Activated CD4-positive, alpha-beta T cell treated with anti-CD3 and anti-CD28 coated beads, Interleukin-2, Interleukin-6, amounts not matched to agents 100 ng/mL and 50 ng/mL, durations not matched to agents 16 hours and 8 hours (primary cell): ENCODE measurements at regions not wholly inside any gene's neighbourhood (a gene's known extent, or its start where the extent isn't known, plus 50 kb on each side); places are given as distances from the start of the nearest gene placed in this dataset.
"Not testable (repeated sequence)": the region's sequence is repeated elsewhere in the genome, so short reads cannot be mapped to it uniquely, and the experiment has no call there.

ENCODE experiments used
- DNase-seq: peaks from one replicate; pipeline ENCODE4 v3.0.0-alpha.2; 2020

- no peak for DNase-seq
Observed at GRCh38 chr18:33853187-33853586, 275.2 kb downstream of the ASXL3 start.

GRCh38 chr18:33851546-33852078 is 273.6 kb downstream of the ASXL3 start:
- no peak for DNase-seq

- no peak for DNase-seq
Observed at GRCh38 chr18:33849731-33850130, 271.7 kb downstream of the ASXL3 start.

- no peak for DNase-seq
Observed at GRCh38 chr18:33844232-33844631, 266.2 kb downstream of the ASXL3 start.

GRCh38 chr18:33841221-33841967 is 263.4 kb downstream of the ASXL3 start:
- DNase-seq = no peak

- DNase-seq = no peak
Observed at GRCh38 chr18:33840212-33840593, 262.2 kb downstream of the ASXL3 start.

GRCh38 chr18:33839452-33840211 is 261.6 kb downstream of the ASXL3 start:
- peak; percentile 45 for DNase-seq

GRCh38 chr18:33838054-33838453 is 260.0 kb downstream of the ASXL3 start:
- no peak for DNase-seq

GRCh38 chr18:33837191-33837590 is 259.2 kb downstream of the ASXL3 start:
- no peak for DNase-seq

GRCh38 chr18:33836564-33836963 is 258.5 kb downstream of the ASXL3 start:
- DNase-seq = no peak

- no peak for DNase-seq
Observed at GRCh38 chr18:33835419-33835818, 257.4 kb downstream of the ASXL3 start.

GRCh38 chr18:33833842-33834241 is 255.8 kb downstream of the ASXL3 start:
- no peak for DNase-seq

- no peak for DNase-seq
Observed at GRCh38 chr18:33831424-33831823, 253.4 kb downstream of the ASXL3 start.

- DNase-seq = no peak
Observed at GRCh38 chr18:33830213-33830612, 252.2 kb downstream of the ASXL3 start.

GRCh38 chr18:33828949-33829348 is 250.9 kb downstream of the ASXL3 start:
- DNase-seq = no peak

- no peak for DNase-seq
Observed at GRCh38 chr18:33826151-33826550, 248.1 kb downstream of the ASXL3 start.

- no peak for DNase-seq
Observed at GRCh38 chr18:33821503-33821902, 243.5 kb downstream of the ASXL3 start.

GRCh38 chr18:33820517-33821371 is 242.7 kb downstream of the ASXL3 start:
- DNase-seq = no peak

- DNase-seq = not testable (repeated sequence)
Observed at GRCh38 chr18:33819692-33820343, 241.8 kb downstream of the ASXL3 start.

GRCh38 chr18:33818145-33818544 is 240.1 kb downstream of the ASXL3 start:
- DNase-seq = no peak

- no peak for DNase-seq
Observed at GRCh38 chr18:33817096-33817495, 239.1 kb downstream of the ASXL3 start.

GRCh38 chr18:33814546-33814945 is 236.5 kb downstream of the ASXL3 start:
- DNase-seq = no peak

GRCh38 chr18:33812186-33812585 is 234.2 kb downstream of the ASXL3 start:
- DNase-seq = no peak
